GM23338 (cell line): ENCODE measurements at regions not wholly inside any gene's neighbourhood (a gene's known extent, or its start where the extent isn't known, plus 50 kb on each side); places are given as distances from the start of the nearest gene placed in this dataset.

Source experiments
- ATAC-seq: fragments of 200-7000 bp; cut with Tn5 transposase; 3 replicates; pipeline ENCODE4 v1.9.1; 2020
- DNase-seq: peaks from one replicate; pipeline ENCODE4 v3.0.0-alpha.2; 2015; ENCODE audit warnings: low spot score
- H2AFZ ChIP-seq: fragments of 200-600 bp; sonication (generic); 2 replicates; pipeline ENCODE4 v1.8.0; 2016; ENCODE audit warnings: antibody characterized with exemption, mild to moderate bottlenecking, moderate library complexity
- H3F3A ChIP-seq: fragments of 200-600 bp; sonication (generic); replicated peaks from 2 replicates; pipeline ENCODE4 v1.8.0; 2017; ENCODE audit warnings: antibody characterized with exemption, mixed run types, low read depth
- H3K27ac ChIP-seq: fragments of 200-600 bp; sonication (generic); 2 replicates; pipeline ENCODE4 v1.6.1; 2016; ENCODE audit warnings: low read depth
- H3K27me3 ChIP-seq: fragments of 200-600 bp; sonication (generic); 2 replicates; pipeline ENCODE4 v1.8.0; 2016; ENCODE audit warnings: mild to moderate bottlenecking, mixed run types, moderate library complexity; ENCODE audit not compliant: insufficient read depth
- H3K36me3 ChIP-seq: fragments of 200-600 bp; sonication (generic); 2 replicates; pipeline ENCODE4 v1.8.0; 2016; ENCODE audit warnings: mild to moderate bottlenecking; ENCODE audit not compliant: insufficient read depth
- H3K4me1 ChIP-seq: fragments of 200-600 bp; sonication (generic); 2 replicates; pipeline ENCODE4 v1.8.0; 2016; ENCODE audit warnings: mild to moderate bottlenecking, moderate library complexity; ENCODE audit not compliant: insufficient read depth
- H3K4me2 ChIP-seq: fragments of 200-600 bp; sonication (generic); 2 replicates; pipeline ENCODE4 v1.7.1; 2017; ENCODE audit warnings: mixed run types
- H3K4me3 ChIP-seq: fragments of 200-600 bp; sonication (generic); 2 replicates; pipeline ENCODE4 v1.6.1; 2016; ENCODE audit warnings: mixed run types
- H3K79me2 ChIP-seq: fragments of 200-600 bp; sonication (generic); replicated peaks from 2 replicates; pipeline ENCODE4 v1.8.0; 2017; ENCODE audit warnings: mild to moderate bottlenecking; ENCODE audit not compliant: insufficient read depth
- H3K9me2 ChIP-seq: fragments of 200-600 bp; sonication (generic); 2 replicates; pipeline ENCODE4 v1.8.0; 2017; ENCODE audit not compliant: insufficient read depth
- H4K20me1 ChIP-seq: fragments of 200-600 bp; sonication (generic); replicated peaks from 2 replicates; pipeline ENCODE4 v1.8.0; 2017; ENCODE audit warnings: mild to moderate bottlenecking; ENCODE audit not compliant: insufficient read depth
- H3K27ac Mint-ChIP-seq: 2 replicates; pipeline ENCODE4 v1.8.0; 2020; ENCODE audit warnings: inconsistent platforms, mild to moderate bottlenecking, moderate library complexity, mixed read lengths
- H3K27me3 Mint-ChIP-seq: 3 replicates; pipeline ENCODE4 v1.8.0; 2022; ENCODE audit warnings: low read depth, mild to moderate bottlenecking, moderate library complexity, mixed read lengths, inconsistent platforms; ENCODE audit not compliant: insufficient read depth, poor library complexity
- H3K36me3 Mint-ChIP-seq: 3 replicates; pipeline ENCODE4 v1.8.0; 2021; ENCODE audit warnings: low read depth, mild to moderate bottlenecking, inconsistent platforms, moderate library complexity, mixed read lengths
- H3K4me1 Mint-ChIP-seq: 3 replicates; pipeline ENCODE4 v1.8.0; 2020; ENCODE audit warnings: mild to moderate bottlenecking, inconsistent platforms, mixed read lengths
- H3K4me3 Mint-ChIP-seq: 3 replicates; pipeline ENCODE4 v1.8.0; 2021; ENCODE audit warnings: moderate library complexity, mild to moderate bottlenecking, inconsistent platforms, mixed read lengths
- H3K9me3 Mint-ChIP-seq: 3 replicates; pipeline ENCODE4 v1.8.0; 2020; ENCODE audit warnings: moderate library complexity, mild to moderate bottlenecking, inconsistent platforms, mixed read lengths
- CREB1 ChIP-seq: fragments of 250-450 bp; sonication (Bioruptor Pico); IDR thresholded peaks from 2 replicates; pipeline ENCODE4 v1.5.0; 2020; ENCODE audit warnings: low read depth, mild to moderate bottlenecking, moderate library complexity
- CTCF ChIP-seq, 2 experiments: fragments of 200-600 bp in 1 of 2; sonication (generic) in 1 of 2; conservative IDR thresholded peaks; 2 replicates each; pipeline versions ENCODE4 v1.5.1 to v1.6.1; 2016 to 2017; ENCODE audit warnings: antibody characterized with exemption in 2 of 2, low read depth in 2 of 2, mild to moderate bottlenecking in 2 of 2, moderate library complexity in 1 of 2
- ETS1 ChIP-seq: IDR thresholded peaks from 2 replicates; pipeline ENCODE4 v1.6.1; 2016; ENCODE audit warnings: antibody characterized with exemption
- EZH2 ChIP-seq: fragments of 200-600 bp; sonication (generic); IDR thresholded peaks from one replicate; pipeline ENCODE4 v1.8.0; 2017; ENCODE audit warnings: antibody characterized with exemption, mild to moderate bottlenecking, low read depth; ENCODE audit not compliant: unreplicated experiment
- EZH2phosphoT487 ChIP-seq: fragments of 200-600 bp; sonication (generic); IDR thresholded peaks from one replicate; pipeline ENCODE4 v1.8.1; 2018; ENCODE audit warnings: antibody characterized with exemption; ENCODE audit not compliant: unreplicated experiment
- JUNB ChIP-seq: IDR thresholded peaks from one replicate; pipeline ENCODE4 v1.6.1; 2016; ENCODE audit warnings: antibody characterized with exemption; ENCODE audit not compliant: unreplicated experiment
- NANOG ChIP-seq: IDR thresholded peaks from 2 replicates; pipeline ENCODE4 v1.6.1; 2016; ENCODE audit warnings: antibody characterized with exemption, borderline replicate concordance
- POLR2AphosphoS5 ChIP-seq: IDR thresholded peaks from 2 replicates; pipeline ENCODE4 v1.6.1; 2016; ENCODE audit warnings: antibody characterized with exemption, low read depth
- REST ChIP-seq: IDR thresholded peaks from one replicate; pipeline ENCODE4 v1.6.1; 2018; ENCODE audit warnings: antibody characterized with exemption; ENCODE audit not compliant: unreplicated experiment
- STAT1 ChIP-seq: IDR thresholded peaks from one replicate; pipeline ENCODE4 v1.6.1; 2016; ENCODE audit warnings: antibody characterized with exemption; ENCODE audit not compliant: unreplicated experiment
- ZNF114 ChIP-seq: fragments of 250-450 bp; sonication (Bioruptor Pico); IDR thresholded peaks from 2 replicates; pipeline ENCODE4 v1.5.0; 2020; ENCODE audit warnings: mild to moderate bottlenecking, moderate library complexity
- ZNF331 ChIP-seq: fragments of 250-450 bp; sonication (Bioruptor Pico); IDR thresholded peaks from 2 replicates; pipeline ENCODE4 v1.5.0; 2020; ENCODE audit warnings: low read depth, mild to moderate bottlenecking, moderate library complexity
- ZNF462 ChIP-seq: fragments of 250-450 bp; sonication (Bioruptor Pico); IDR thresholded peaks from 2 replicates; pipeline ENCODE4 v1.5.0; 2020; ENCODE audit warnings: mild to moderate bottlenecking, moderate library complexity

- Histone ChIP-seq H3K27me3 (no peaks in the 10 kb centered on the region), H3K4me2 (no peak overlapping the region), H3K27ac (no peak overlapping the region), H3K79me2 (no peaks in the 10 kb centered on the region), H4K20me1 (no peaks in the 10 kb centered on the region), H3K4me1 (peaks cover 14% of the 10 kb centered on the region; the same call in 1 of the 2 replicates), H2AFZ (no peak overlapping the region), H3F3A (no peaks in the 10 kb centered on the region), H3K36me3 (no peaks in the 10 kb centered on the region), H3K9me2 (no peaks in the 10 kb centered on the region), H3K4me3 (no peak overlapping the region)
- Mint-ChIP-seq H3K9me3 (no peaks in the 10 kb centered on the region), H3K27ac (no peak overlapping the region), H3K4me3 (no peak overlapping the region), H3K36me3 (no peaks in the 10 kb centered on the region; the same call in 2 of the 3 replicates), H3K4me1 (peaks cover 21% of the 10 kb centered on the region), H3K27me3 (peaks cover 17% of the 10 kb centered on the region)
- no peak for DNase-seq
- no peak for ATAC-seq
- no peak for TF ChIP-seq CTCF (conservative IDR thresholded peaks at IDR 0.05; ENCODE audit: low read depth in 2 of 2)
- no peak for TF ChIP-seq ZNF462 (CRISPR knock-in tag)
- TF ChIP-seq ZNF331 (CRISPR knock-in tag), result no peak
- no peak for TF ChIP-seq POLR2AphosphoS5
- TF ChIP-seq ZNF114 (CRISPR knock-in tag), result no peak
- no peak for TF ChIP-seq EZH2
- no peak for TF ChIP-seq STAT1
- TF ChIP-seq JUNB, result no peak
- no peak for TF ChIP-seq ETS1
- TF ChIP-seq REST, result no peak
- TF ChIP-seq EZH2phosphoT487, result no peak
- TF ChIP-seq CREB1, result no peak
- TF ChIP-seq NANOG, result no peak
These were observed 196.5 kb downstream of the KLF13 start for GRCh38 chr15:31523027-31523654.
